ENCODE measurements at regions not wholly inside any gene's neighbourhood (a gene's known extent, or its start where the extent isn't known, plus 50 kb on each side); places are given as distances from the start of the nearest gene placed in this dataset.
A peak's percentile ranks its signal among the peaks of the same experiment; 100 is the strongest.
"Not testable (repeated sequence)": the region's sequence is repeated elsewhere in the genome, so short reads cannot be mapped to it uniquely, and the experiment has no call there.

GRCh38 chrX:34401411-34401810 lies 255.7 kb downstream of the TMEM47 start:
- no peak for DNase-seq

GRCh38 chrX:34382416-34382815 lies 250.3 kb upstream of the FAM47A start:
- no peak for DNase-seq

- DNase-seq: no peak
Measured at GRCh38 chrX:34381241-34381640, 249.1 kb upstream of the FAM47A start.

- DNase-seq: no peak
Measured at GRCh38 chrX:34379891-34380290, 247.8 kb upstream of the FAM47A start.

- no peak for DNase-seq
Measured at GRCh38 chrX:34377645-34378044, 245.5 kb upstream of the FAM47A start.

- no peak for DNase-seq
Measured at GRCh38 chrX:34371754-34372153, 239.6 kb upstream of the FAM47A start.

GRCh38 chrX:34365471-34365870 lies 233.4 kb upstream of the FAM47A start:
- no peak for DNase-seq

GRCh38 chrX:34350561-34351335 lies 218.6 kb upstream of the FAM47A start:
- no peak for DNase-seq

- no peak for DNase-seq
Measured at GRCh38 chrX:34343001-34343400, 210.9 kb upstream of the FAM47A start.

- DNase-seq: no peak
Measured at GRCh38 chrX:34341814-34342213, 209.7 kb upstream of the FAM47A start.

- DNase-seq: no peak
Measured at GRCh38 chrX:34341258-34341657, 209.1 kb upstream of the FAM47A start.

- no peak for DNase-seq
Measured at GRCh38 chrX:34338046-34338445, 205.9 kb upstream of the FAM47A start.

GRCh38 chrX:34335376-34335775 lies 203.3 kb upstream of the FAM47A start:
- not testable (repeated sequence) for DNase-seq

GRCh38 chrX:34332334-34332733 lies 200.2 kb upstream of the FAM47A start:
- no peak for DNase-seq

GRCh38 chrX:34325460-34325859 lies 193.3 kb upstream of the FAM47A start:
- no peak for DNase-seq

- DNase-seq: not testable (repeated sequence)
Measured at GRCh38 chrX:34320424-34320823, 188.3 kb upstream of the FAM47A start.

GRCh38 chrX:34300871-34301270 lies 168.8 kb upstream of the FAM47A start:
- DNase-seq: peak; percentile 18 to 22

- DNase-seq: no peak
Measured at GRCh38 chrX:34299451-34299967, 167.4 kb upstream of the FAM47A start.

- no peak for DNase-seq
Measured at GRCh38 chrX:34294665-34295064, 162.6 kb upstream of the FAM47A start.

- no peak for DNase-seq
Measured at GRCh38 chrX:34288782-34289181, 156.7 kb upstream of the FAM47A start.

- DNase-seq: no peak
Measured at GRCh38 chrX:34279866-34280560, 147.9 kb upstream of the FAM47A start.

GRCh38 chrX:34275699-34276098 lies 143.6 kb upstream of the FAM47A start:
- DNase-seq: no peak

- no peak for DNase-seq
Measured at GRCh38 chrX:34270434-34270833, 138.3 kb upstream of the FAM47A start.

GRCh38 chrX:34238896-34239295 lies 106.8 kb upstream of the FAM47A start:
- DNase-seq: no peak

All from activated T-cell treated with anti-CD3 and anti-CD28 coated beads, Interleukin-2, amount 50 U/mL, for 48 hours (primary cell).